T-helper 9 cell (primary cell): ENCODE measurements at regions not wholly inside any gene's neighbourhood (a gene's known extent, or its start where the extent isn't known, plus 50 kb on each side); places are given as distances from the start of the nearest gene placed in this dataset.
"Not testable (repeated sequence)": the region's sequence is repeated elsewhere in the genome, so short reads cannot be mapped to it uniquely, and the experiment has no call there.

Source experiments
- DNase-seq: peaks from one replicate; pipeline ENCODE4 v3.0.0-alpha.2; 2020

DNA sequence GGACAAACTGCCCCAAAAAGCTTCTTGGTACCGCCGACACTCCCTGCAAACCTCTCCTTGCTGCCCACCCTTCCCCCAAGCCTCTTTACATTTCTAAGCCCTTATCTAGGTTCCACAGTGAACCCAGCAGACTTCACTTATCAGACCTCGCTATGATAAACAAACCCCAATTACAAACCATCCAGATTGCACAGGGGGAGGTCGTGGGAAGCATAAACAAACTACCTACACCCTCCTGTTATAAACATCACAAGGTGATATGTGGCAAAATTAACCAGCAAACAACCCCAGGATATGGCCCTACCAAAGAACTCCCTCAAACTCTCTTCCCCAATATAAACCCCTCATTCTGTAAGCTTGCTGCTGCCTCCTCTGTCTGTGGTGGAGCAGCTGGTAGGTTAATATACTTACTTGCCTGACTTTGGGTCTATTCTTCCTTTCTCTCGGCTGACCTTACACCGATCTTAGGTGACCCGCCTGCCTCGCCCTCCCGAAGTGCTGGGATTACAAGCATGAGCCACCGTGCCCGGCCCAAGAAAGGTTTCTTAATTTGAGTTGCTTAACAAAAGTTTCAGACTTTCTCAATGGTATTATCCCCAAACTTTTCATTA is 66.0 kb upstream of the TENM4 start:
- no peak for DNase-seq

DNA sequence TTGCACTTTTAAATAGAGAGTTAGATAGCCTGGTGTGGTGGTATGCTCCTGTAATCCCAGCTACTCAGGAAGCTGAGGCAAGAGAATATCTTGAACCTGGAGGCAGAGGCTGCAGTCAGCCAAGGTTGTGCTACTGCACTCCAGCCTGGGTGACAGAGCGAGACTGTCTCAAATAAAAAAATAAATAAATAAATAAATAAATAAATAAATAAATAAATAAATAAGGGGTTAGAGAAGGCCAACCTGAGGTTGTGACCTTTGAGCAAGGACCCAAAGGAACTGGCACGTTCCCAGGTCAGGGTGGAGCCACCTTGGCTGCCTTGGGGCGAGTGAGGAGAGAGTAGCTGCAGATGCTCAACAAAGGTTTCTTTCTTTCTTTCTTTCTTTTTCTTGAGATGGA is 65.3 kb upstream of the TENM4 start:
- DNase-seq = no peak

DNA sequence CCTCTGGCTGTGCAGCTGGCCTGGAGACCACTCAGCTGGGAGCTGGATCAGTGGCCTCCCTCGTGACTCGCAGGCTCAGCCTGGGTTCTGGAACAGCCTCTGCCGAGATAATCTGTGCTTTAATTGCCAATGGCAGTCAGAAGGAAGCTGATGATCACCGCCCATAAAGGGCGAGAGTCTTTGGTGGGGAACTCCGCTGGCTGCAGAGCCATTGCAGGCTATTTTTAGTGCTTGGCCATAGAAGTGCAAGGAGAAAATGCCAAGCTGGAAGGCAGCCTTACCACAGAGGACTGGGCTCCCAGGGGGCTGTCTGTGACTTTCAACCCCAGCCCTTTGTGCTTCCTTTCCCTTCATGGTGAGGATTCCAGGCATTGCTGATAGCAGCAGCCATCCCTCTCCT is 62.2 kb upstream of the TENM4 start:
- DNase-seq = no peak

DNA sequence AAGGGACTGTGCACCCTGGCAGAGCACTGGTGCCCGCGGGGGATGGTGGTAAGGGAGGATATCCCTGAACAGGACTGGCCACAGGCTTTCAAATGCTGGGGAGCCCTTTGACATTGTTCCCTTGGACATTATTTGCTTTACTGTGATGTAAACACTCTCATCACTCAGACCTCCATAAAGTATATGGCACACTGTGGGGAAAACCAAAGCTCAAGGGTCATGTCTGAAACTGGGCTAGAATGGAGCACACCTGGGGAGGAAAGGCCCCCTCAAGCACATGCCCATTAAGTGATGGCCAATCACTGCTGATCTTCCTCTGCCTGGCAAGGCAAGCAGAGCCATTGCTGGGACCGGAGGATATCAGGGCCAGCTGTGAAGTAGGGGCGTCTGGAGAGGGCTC is 60.9 kb upstream of the TENM4 start:
- DNase-seq = no peak

DNA sequence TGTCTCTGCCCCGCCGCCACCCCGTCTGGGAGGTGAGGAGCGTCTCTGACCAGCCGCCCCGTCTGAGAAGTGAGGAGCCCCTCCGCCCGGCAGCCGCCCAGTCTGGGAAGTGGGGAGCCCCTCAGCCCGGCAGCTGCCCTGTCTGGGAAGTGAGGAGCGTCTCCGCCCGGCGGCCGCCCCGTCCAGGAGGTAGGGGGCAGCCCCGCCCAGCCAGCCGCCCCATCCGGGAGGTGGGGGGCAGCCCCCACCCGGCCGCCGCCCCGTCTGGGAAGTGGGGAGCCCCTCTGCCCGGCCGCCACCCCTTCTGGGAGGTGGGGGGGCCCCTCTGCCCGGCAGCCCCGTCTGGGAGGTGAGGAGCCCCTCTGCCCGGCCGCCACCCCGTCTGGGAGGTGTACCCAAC is 59.1 kb upstream of the TENM4 start:
- DNase-seq = not testable (repeated sequence)

DNA sequence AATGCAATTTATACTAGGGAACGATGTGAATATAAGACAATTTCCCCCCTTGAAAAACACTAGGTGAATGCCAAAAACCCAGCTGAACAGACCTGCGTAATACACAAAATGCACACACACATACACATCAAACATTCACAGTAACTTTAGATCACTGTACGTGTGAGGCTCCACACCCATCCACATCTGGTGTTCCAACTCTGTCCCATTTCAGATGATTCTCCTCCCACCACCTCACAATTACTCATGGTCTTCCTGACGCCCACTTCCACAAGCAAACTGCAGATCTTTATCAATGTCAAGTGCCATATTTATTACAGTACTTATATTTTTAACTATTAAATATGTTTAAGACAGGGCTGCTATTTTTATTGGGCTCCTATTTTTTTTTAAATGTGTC is 57.8 kb upstream of the TENM4 start:
- no peak for DNase-seq

DNA sequence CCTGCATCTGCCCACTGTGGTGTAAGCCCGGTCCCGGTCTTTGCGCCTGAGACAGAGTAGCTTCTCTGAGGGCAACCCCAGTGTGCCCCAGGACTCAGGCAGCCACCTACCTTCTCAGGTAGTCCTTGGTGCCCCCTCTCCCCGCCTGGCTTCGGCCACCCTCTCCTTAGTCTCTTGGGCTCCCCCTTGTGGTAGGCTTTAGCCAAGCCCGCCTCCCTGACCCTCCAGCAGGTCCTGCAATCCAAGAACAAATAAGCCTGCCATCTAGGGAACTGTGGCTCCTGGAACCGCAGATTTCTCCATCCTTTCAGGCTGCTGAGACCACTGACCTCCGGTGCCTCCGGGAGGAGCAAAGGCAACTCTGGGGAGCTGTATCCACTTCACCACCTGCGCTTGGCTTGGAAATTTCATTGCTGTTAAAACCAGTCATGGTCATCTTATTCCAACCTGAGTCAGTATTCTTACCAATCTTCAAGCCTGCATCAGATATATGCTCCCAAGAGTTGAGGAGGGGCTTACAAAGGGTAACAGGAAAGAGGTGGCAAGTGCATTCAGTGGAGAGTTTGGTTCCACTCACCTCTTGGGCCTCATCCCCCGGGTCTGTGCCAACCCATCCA is 52.8 kb upstream of the TENM4 start:
- DNase-seq = peak; percentile 1

DNA sequence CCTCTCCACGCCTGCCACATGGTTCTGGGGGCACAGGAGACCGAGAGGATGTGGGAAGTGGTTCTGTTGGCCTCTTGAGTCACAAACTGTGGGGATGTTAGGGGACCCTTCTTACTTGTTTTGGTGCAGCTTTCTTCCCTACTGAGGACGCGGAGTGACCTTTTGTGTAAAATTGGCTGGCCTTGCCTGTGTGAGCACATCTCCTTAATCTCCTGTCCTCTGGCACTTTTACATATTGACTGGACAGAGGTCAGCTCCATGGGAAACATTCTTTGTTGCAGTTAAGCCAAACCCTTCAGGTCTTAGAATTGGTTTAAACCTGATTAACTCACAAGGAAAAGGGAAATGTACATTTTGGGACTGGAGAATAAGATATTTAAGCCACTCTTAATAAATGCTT is 51.2 kb upstream of the TENM4 start:
- no peak for DNase-seq
